Body of pancreas (tissue), 4 donors: ENCODE measurements at regions not wholly inside any gene's neighbourhood (a gene's known extent, or its start where the extent isn't known, plus 50 kb on each side); places are given as distances from the start of the nearest gene placed in this dataset.

ENCODE experiments used
- ATAC-seq: fragments of 150-250 bp; one replicate; pipeline ENCODE4 v1.9.1; 2016
- DNase-seq, 4 donors: peaks; one replicate each; pipeline ENCODE4 v3.0.0-alpha.2; 2019
- H3K27ac ChIP-seq, 4 donors: fragments of 200-600 bp; sonication (generic); 1 replicate in 3 of 4; 2 replicates in 1 of 4; pipeline versions ENCODE4 v1.5.1 to v1.6.1; 2016 to 2019; ENCODE audit warnings: mild to moderate bottlenecking in 1 of 4, mixed read lengths in 1 of 4, moderate library complexity in 1 of 4
- H3K27me3 ChIP-seq, 2 donors: fragments of 200-600 bp; sonication (generic); one replicate each; pipeline ENCODE4 v1.6.0; 2016; ENCODE audit warnings: mild to moderate bottlenecking in 1 of 2
- H3K36me3 ChIP-seq, 2 donors: fragments of 200-600 bp; sonication (generic); replicated peaks in 1 of 2; 2 replicates each; pipeline ENCODE4 v1.5.1; 2016; ENCODE audit warnings: low read depth in 2 of 2; ENCODE audit not compliant: insufficient read depth in 1 of 2
- H3K4me1 ChIP-seq: fragments of 200-600 bp; sonication (generic); one replicate; pipeline ENCODE4 v1.6.0; 2016
- H3K4me3 ChIP-seq, 2 donors: fragments of 200-600 bp; sonication (generic); 1 replicate in 1 of 2; 2 replicates in 1 of 2; pipeline ENCODE4 v1.5.1; 2016 to 2019
- H3K9me3 ChIP-seq, 3 donors: fragments of 200-600 bp; sonication (generic); 1 replicate in 2 of 3; 2 replicates in 1 of 3; pipeline ENCODE4 v1.5.1; 2016
- CTCF ChIP-seq, 7 experiments: fragments of 450-650 bp in 4 of 7; fragments of 200-600 bp in 3 of 7; sonication (generic) in 3 of 7; IDR thresholded peaks; one replicate each; pipeline ENCODE4 v1.5.1; 2016 to 2019; ENCODE audit warnings: antibody characterized with exemption in 7 of 7
- POLR2A ChIP-seq, 3 donors: fragments of 450-650 bp; IDR thresholded peaks; one replicate each; pipeline ENCODE4 v1.6.1; 2016; ENCODE audit warnings: antibody characterized with exemption in 3 of 3, mild to moderate bottlenecking in 2 of 3
- WGBS, 2 donors: methylation state at CpG; one replicate each; pipeline ENCODE4 v1.1.5; 2017; 5-methylcytosine and 5-hydroxymethylcytosine counted together
- intact Hi-C: fragments of 100-400 bp; cut with DNase I; formaldehyde crosslinking; loops from one replicate; pipeline ENCODE4 v1.15.1; 2023

- WGBS, 2 donors = 75 to 88% methylated on average over 1 of the region's 1 CpG
- ATAC-seq (no peak), DNase-seq (no peak)
- Histone ChIP-seq H3K4me1 (no peaks in the 10 kb centered on the region), H3K36me3 (no peaks in the 10 kb centered on the region), H3K27ac (no peak overlapping the region), H3K9me3 (no peaks in the 10 kb centered on the region), H3K27me3 (no peaks in the 10 kb centered on the region), H3K4me3 (no peak overlapping the region)
- intact Hi-C loops = no loop called here
- TF ChIP-seq CTCF (IDR thresholded peaks at IDR 0.05) (no peak), POLR2A (IDR thresholded peaks at IDR 0.05) (no peak)
Measured at GRCh38 chr6:44571510-44571909, 184.0 kb downstream of the CDC5L start.

- no peaks in the 10 kb centered on the region for H3K36me3 ChIP-seq
- H3K27me3 ChIP-seq = no peaks in the 10 kb centered on the region
- ATAC-seq = no peak
- DNase-seq = no peak
- no peak overlapping the region for H3K27ac ChIP-seq
- no peak for TF ChIP-seq CTCF (IDR thresholded peaks at IDR 0.05)
- TF ChIP-seq POLR2A (IDR thresholded peaks at IDR 0.05) = no peak
- H3K4me1 ChIP-seq = no peaks in the 10 kb centered on the region
- intact Hi-C loops = no loop called here
- no peaks in the 10 kb centered on the region for H3K9me3 ChIP-seq
- H3K4me3 ChIP-seq = no peak overlapping the region
Measured at GRCh38 chr6:44572346-44572745, 184.8 kb downstream of the CDC5L start.

GRCh38 chr6:44575644-44576043, 188.1 kb downstream of the CDC5L start:
- no peaks in the 10 kb centered on the region for H3K9me3 ChIP-seq
- H3K4me1 ChIP-seq = no peaks in the 10 kb centered on the region
- TF ChIP-seq CTCF (IDR thresholded peaks at IDR 0.05) = no peak
- TF ChIP-seq POLR2A (IDR thresholded peaks at IDR 0.05) = no peak
- H3K36me3 ChIP-seq = no peaks in the 10 kb centered on the region
- H3K4me3 ChIP-seq = no peak overlapping the region
- intact Hi-C loops = no loop called here
- H3K27ac ChIP-seq = no peak overlapping the region
- ATAC-seq (no peak), DNase-seq (no peak)
- no peaks in the 10 kb centered on the region for H3K27me3 ChIP-seq

- H3K27ac ChIP-seq = no peak overlapping the region
- intact Hi-C loops = no loop called here
- DNase-seq (no peak), ATAC-seq (no peak)
- no peak overlapping the region for H3K4me3 ChIP-seq
- TF ChIP-seq POLR2A (IDR thresholded peaks at IDR 0.05) = no peak
- TF ChIP-seq CTCF (IDR thresholded peaks at IDR 0.05) = no peak
- no peaks in the 10 kb centered on the region for H3K4me1 ChIP-seq
- 44 to 45% methylated on average over 1 of the region's 1 CpG for WGBS, 2 donors
- no peaks in the 10 kb centered on the region for H3K36me3 ChIP-seq
- H3K9me3 ChIP-seq = no peaks in the 10 kb centered on the region
- H3K27me3 ChIP-seq = no peaks in the 10 kb centered on the region
Measured at GRCh38 chr6:44576132-44576631, 188.7 kb downstream of the CDC5L start.

GRCh38 chr6:44580901-44581300, 193.4 kb downstream of the CDC5L start:
- TF ChIP-seq POLR2A (IDR thresholded peaks at IDR 0.05) (no peak), CTCF (IDR thresholded peaks at IDR 0.05) (no peak)
- 77% methylated on average over 5 of the region's 5 CpGs for WGBS, 2 donors
- Histone ChIP-seq H3K4me1 (no peaks in the 10 kb centered on the region), H3K4me3 (no peak overlapping the region), H3K36me3 (no peaks in the 10 kb centered on the region), H3K27me3 (no peaks in the 10 kb centered on the region), H3K27ac (no peak overlapping the region), H3K9me3 (no peaks in the 10 kb centered on the region)
- ATAC-seq (no peak), DNase-seq (no peak)
- intact Hi-C loops = no loop called here
